Astrocyte of the spinal cord (primary cell): ENCODE measurements at regions not wholly inside any gene's neighbourhood (a gene's known extent, or its start where the extent isn't known, plus 50 kb on each side); places are given as distances from the start of the nearest gene placed in this dataset.

Source experiments
- DNase-seq: peaks from one replicate; pipeline ENCODE4 v3.0.0; 2011; ENCODE audit warnings: low read depth, low spot score
- H3K4me3 ChIP-seq: 2 replicates; pipeline ENCODE4 v1.5.1; 2011; ENCODE audit warnings: low read depth, mild to moderate bottlenecking, low read length, moderate library complexity
- CTCF ChIP-seq: IDR thresholded peaks from 2 replicates; pipeline ENCODE4 v1.5.1; 2012; ENCODE audit warnings: low read depth, mild to moderate bottlenecking, low read length, inconsistent platforms
- in situ Hi-C: cut with HindIII; loops from 2 replicates; pipeline ENCODE4 v1.10.0; 2017; ENCODE audit warnings: low sequenced_read_pairs

GRCh38 chr2:2793514-2793913 is 462.4 kb upstream of the MYT1L start:
- no peak for TF ChIP-seq CTCF

DNA sequence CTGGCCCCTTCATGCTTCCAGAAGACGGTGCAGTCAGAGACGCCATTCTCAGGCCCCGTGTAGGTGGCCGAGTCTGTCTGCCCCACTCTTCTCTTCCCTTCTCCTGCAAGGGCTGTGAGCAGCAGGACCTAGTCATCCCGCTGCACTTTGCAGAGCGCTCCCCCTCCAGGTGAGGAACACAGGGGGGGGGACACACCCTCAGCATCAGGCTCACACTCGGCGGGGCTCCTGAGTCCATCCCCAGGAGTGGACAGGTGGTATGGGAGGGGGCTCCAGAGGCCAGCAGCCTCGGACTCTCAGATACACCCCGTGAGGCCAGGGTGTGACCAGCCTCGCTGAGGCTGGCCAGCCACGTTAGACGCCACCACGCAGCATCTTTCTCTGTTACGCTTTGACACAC is 460.5 kb upstream of the MYT1L start:
- no peak for TF ChIP-seq CTCF
- in situ Hi-C loops: no loop called here
- H3K4me3 ChIP-seq: no peak overlapping the region
- DNase-seq: no peak

More at GRCh38 chr2:2793514-2793913, 462.4 kb upstream of the MYT1L start:
- in situ Hi-C loops: no loop called here
- no peak overlapping the region for H3K4me3 ChIP-seq
- DNase-seq: no peak

DNA sequence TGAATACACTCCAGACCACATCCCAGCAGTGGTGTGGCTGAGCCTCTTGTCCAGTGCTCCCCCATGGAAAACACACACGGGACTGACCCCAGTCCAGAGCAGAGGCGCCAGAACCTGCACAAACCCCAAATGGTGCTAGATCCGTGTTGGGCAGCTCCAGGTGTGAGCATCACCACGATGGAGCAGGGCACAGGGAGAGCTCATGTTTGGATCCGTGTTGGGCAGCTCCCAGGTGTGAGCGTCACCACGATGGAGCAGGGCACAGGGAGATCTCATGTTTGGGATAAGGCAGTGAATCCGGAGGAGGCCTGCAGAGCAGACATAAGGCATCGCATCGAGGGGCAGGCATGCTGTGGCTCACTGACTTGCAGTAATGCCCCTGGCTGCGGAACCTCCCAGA is 460.0 kb upstream of the MYT1L start:
- DNase-seq: no peak
- in situ Hi-C loops: no loop called here
- no peak overlapping the region for H3K4me3 ChIP-seq
- TF ChIP-seq CTCF: no peak

DNA sequence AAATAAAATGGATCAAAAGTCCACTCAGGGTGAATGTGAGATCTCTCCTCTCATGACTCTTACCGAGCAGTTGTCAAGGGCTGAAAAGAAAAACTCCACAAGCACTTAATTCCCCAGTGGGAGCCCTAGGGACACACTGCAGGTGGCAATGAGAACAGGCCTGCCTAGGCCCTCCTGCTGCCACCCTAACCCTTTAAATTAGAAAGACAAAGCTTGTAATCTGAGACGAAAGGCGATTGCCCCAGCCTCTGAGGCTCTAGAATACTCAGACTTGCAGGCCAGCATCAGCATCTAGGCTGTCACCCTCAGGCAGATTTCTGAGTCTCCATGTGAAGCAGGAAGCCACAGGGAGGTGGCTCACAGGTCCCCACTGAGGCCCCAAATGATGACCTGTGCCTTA is 457.0 kb upstream of the MYT1L start:
- in situ Hi-C loops: no loop called here

DNA sequence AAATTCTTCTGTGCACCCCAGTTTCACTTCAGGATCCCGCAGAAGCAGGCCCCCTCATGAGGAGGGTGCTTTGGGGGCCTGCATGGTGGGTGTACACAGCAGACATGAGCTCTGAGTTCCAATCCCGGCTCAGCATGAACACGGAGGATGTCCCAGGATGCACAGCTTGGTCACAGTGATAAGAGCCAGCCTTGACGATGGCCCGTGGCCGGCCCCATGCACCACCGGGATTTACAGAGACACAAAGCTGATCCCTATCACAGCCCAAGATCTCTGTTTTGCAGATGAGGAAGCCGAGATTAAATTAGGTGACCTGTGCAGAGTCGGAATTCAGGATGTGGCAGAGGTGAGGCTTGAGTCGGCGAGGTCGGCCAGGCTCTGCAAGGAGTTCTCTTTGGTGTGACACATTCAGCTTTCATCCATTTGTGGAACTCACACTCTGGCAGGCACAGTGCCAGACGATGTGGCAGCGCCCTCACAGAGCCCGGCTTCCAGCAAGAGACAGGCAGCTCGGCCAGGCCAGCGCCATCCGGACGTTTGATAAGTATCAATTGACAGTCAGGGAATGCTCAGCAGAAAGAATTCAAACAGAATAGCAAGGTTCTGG is 456.3 kb upstream of the MYT1L start:
- no peak for TF ChIP-seq CTCF
- no peak for DNase-seq
- H3K4me3 ChIP-seq: no peak overlapping the region
- in situ Hi-C loops: no loop called here

More for the DNA sequence above, 457.0 kb upstream of the MYT1L start:
- TF ChIP-seq CTCF: no peak
- no peak overlapping the region for H3K4me3 ChIP-seq
- DNase-seq: no peak

DNA sequence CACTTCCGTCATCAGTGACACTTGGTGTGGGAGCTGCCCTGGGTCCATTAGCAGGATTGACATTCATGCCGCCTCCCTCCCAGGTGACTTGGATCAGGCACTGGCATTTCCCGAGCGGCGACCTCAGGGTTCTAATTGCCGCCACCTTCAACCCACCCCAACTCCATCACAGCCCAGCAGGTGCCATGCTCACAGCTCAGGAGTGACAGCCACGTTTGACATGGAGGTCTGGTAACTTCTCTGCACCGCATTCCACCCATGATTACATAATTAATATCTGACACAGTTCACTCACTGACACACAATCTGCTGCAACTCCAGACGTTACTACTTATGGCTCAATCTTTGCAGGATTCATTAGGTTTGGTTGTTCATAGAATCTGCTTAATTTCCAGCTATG is 450.9 kb upstream of the MYT1L start:
- DNase-seq: no peak
- no peak overlapping the region for H3K4me3 ChIP-seq
- in situ Hi-C loops: no loop called here
- no peak for TF ChIP-seq CTCF

DNA sequence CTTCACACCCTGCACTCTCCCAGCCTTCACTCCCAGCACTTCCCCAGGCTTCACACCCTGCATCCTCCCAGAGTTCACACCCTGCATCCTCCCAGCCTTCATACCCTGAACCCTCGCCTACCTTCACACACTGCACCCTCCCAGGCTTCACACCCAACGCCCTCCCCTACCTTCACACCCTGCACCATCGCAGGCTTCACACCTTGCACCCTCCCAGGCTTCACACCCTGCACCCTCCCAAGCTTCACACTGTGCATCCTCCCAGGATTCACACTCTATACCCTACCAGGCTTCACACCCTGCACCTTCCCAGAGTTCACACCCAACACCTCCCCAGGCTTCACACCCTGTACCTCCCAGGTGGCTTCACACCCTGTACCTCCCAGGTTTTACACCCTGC is 448.7 kb upstream of the MYT1L start:
- DNase-seq: no peak
- in situ Hi-C loops: no loop called here
- TF ChIP-seq CTCF: no peak
- H3K4me3 ChIP-seq: no peak overlapping the region
